Stimulated activated CD8-positive, alpha-beta memory T cell treated with anti-CD3 and anti-CD28 coated beads, Interleukin-15, amount 100 ng/mL, for 4 hours (primary cell): ENCODE measurements at regions not wholly inside any gene's neighbourhood (a gene's known extent, or its start where the extent isn't known, plus 50 kb on each side); places are given as distances from the start of the nearest gene placed in this dataset.
"Not testable (repeated sequence)": the region's sequence is repeated elsewhere in the genome, so short reads cannot be mapped to it uniquely, and the experiment has no call there.

Experiments
- DNase-seq, 2 donors: peaks; one replicate each; pipeline ENCODE4 v3.0.0-alpha.2; 2020; ENCODE audit warnings: low read depth in 2 of 2

DNA sequence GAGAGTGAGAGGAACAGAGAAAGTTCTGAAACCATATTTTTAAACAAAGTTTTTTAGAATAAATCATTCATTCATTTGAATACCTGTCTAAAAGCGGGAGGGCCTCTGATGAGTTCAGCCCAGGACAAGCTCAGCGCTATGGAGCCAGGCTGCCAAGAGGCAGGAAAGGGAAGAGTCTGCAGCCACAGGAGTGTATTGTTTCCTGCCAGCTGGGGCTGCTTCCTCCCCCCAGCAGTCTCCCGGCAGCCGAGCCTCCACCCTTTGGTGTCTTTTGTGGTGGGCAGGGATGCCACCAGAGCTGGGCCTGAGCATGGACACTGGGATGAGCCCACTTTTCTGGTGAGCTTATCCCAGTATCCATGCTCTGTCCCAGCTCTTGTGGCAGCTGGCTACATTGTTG is 199.5 kb upstream of the TPRG1 start:
- DNase-seq = no peak

DNA sequence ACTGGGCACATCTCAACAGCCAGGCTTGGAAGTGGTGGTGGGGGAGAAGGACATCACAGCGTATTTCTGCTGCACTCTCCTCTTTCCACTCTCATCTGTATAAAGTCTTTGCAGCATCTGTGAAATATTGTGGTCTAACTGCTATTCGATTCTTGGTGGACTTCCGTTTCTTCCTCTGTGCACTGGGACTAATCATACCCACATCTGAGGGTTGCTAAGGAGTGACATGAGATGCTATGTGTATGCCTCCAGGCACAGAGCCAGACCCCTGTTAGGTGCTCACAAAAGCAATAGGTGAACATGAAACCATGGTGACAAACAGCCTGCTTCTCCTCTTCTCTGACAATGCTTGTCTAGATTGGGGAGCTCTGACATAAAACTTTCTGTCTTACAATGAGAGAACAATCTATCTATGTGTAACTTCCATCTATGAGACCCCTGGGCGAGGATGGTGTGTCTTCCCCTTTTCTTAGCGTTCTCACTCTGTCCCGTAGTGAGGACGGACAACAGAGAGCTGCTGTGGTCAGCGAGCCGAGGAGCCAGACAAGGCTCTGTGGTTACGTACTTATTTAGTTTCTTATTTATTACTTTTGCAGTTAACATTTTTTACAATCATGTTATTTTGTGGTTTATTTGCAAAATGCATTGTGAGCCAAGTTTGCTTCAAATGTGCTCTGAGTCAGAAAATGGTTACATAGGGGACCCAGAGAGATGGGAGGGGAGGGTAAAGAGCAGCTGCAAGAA is 196.7 kb upstream of the TPRG1 start:
- DNase-seq = no peak

DNA sequence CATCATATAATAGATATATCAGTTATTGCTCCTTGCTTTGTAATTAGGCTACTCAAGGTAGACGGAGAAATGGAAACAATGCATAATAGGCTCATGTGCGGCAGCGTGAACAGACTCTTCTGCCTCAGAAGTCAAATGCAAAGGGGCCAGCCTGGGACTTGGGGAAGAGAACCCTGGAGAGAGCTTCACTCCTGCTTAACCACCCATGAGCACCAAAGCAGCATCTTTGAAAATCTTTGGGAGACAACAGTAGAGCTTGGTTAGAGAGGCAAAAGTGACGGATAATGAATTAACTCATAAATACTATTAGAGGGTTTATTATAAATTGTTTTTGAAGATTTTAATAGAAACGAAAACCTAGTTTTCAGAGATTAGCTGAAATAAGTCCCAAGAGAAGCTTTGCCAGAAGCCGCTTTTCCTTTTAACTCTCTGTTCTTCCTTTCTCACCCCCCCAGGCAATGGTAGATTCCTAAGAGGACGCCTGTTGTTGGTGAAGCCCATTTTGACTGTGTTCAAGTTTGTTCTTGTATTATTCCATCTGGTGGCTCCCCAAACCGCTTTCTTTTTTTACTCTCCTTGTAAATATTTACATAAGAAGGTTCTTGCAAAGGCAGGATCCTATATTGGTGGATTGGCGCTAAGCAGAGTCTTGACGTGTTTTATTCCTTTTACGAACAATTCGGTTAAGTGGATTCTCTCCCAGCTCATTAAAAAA is 196.0 kb upstream of the TPRG1 start:
- no peak for DNase-seq

DNA sequence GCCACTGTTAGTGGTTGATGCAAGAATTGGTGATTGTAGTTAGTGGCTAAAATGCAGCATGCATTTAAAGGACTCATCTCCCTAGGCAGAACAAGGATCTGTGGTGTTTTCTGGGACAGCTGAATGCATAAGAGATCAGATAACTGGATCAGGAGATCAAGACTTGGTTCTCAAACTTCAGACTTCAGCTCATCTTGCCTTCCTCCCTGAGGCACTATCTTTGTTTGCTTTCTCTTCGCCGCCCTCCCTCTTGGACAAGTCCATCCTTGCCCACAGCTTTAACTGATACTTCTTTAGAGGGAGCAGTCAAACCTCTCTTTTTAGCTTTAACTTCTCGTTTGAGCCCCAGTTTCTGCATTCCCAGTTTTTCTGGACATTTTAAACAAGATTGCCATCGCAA is 195.4 kb upstream of the TPRG1 start:
- no peak for DNase-seq

DNA sequence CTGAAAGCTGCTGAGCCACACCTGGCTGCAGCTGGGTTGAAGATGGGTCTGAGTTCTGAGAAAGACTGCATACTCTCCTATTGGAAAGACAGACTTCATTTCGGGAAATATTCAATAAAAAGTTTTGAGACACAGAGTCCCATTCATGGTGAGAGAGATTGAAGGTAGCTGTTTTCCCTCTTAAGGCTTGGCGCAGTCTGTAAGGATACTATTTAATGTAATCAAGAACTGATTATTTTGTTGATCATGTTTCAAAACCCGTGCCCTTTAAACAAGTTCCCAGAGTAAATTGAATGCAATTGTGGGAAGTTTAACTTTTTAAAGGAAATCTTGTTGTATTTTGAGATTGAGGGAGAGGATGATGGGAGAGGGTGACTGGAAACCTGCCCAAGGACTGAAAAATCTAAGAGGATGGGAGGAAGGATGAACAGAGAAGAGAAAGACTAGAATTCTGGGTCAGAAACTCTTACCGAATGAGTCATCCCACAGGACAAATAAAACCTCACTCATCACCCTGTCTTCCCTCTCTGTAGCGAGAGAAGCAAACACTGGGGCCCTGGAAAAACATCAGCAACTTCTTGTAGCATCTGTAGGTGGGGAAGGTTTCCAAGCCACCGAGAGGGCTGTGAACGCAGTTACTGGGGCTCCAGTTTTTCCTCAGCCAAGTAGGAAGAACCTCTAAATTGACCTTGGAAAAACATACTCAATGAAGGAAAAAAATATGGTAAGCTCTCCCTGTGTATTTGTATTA is 193.2 kb upstream of the TPRG1 start:
- no peak for DNase-seq

DNA sequence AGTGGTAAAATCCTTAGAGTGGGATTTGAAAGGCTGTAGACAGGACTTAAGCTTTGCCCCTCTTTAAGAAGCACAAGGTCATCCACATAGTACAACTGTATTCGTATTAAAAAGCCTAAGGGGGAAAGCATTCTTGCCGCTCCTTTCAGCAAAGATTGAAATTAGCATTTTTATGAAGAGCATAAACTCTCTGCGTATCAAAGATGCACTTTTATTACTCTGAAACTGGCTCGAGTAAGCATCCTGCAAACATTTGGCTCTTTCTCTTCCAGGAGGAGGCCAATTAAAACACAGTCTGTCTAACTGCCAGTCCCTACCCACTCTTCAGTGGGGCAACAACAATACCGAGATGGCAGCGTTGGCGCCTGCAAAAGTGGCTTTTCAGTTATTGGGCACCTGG is 192.5 kb upstream of the TPRG1 start:
- no peak for DNase-seq

DNA sequence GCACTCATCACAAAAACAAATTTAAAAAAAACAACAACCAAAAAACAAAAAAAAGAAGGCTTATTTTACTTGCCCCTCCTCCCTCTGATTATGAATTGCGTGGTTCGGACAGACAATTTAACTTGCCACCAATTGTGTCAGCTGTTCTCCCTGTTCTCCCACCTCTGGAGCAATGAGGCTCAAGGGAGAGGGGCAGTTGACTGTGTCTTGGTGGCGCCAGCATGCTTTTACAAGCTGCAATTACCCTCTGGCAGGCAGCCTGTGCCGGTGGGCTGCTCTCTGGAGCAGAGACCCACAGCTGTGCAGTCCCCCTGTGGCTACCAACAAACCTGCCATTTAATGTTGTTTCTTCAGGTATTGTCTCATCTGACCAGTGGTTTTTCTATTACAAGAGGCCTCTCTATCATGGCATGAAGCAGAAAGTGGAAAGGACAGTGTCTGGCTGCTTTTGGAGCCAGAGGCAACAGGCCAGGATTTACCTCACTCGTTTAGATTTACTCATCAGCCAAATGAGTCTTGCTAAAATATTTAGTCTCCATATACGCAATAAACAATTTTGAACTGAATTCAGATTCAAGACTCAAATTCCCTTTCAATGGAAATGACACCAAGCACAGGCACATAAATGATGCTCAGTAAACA is 192.0 kb upstream of the TPRG1 start:
- no peak for DNase-seq

DNA sequence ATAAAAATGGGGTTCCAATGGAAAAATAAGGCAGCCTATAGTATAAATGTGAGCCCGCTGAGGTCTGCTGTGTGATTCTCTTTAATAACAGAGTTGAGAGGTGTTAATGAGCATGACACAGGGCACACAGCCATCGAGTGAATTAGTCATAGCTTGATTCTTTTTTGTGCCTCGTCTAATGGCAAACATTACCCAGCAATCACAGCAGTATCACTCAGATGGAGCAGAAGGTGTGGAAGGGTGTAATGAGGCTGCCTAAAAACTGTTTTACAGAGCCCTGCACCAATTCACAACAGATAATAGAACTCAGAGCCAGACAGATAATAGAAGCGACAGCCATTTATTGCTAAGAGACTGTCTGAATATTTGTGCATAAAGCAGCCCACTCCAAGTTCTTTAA is 178.6 kb upstream of the TPRG1 start:
- no peak for DNase-seq

DNA sequence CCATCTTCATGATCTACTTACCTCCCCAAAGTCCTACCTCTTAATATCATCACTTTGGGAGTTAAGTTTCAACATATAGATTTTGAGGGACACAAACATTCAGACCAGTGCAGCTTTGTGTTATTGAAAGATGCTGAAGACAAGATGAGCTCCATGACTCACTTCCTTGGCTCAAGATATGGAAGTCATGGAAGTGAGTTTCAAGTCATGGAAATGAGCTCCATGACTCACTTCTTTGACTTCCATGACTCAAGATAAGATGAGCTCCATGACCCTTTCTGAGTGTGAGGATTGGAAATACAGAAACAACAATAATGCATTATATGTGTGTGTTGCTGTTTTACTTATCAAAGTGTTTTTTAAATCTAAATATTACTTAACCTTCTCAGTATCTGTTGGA is 170.2 kb upstream of the TPRG1 start:
- no peak for DNase-seq

DNA sequence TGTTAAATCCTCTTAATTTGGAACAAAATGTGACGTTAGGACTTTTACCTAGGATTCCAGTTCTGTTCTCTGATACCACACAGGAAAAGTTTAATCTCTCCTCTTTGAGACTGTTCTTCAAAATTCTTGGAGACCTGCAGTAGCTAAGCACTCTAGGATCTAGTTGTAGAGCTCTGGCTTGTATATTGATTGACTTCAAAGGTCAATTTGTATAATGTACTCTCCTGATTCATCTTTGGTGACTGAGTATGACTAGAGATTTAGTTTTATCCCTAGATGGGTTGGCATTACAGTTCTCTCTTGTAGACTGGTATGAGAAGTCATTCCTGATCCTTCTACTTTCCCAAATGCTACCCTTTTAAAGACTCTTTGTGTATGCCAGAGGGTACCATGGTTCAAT is 168.4 kb upstream of the TPRG1 start:
- no peak for DNase-seq

DNA sequence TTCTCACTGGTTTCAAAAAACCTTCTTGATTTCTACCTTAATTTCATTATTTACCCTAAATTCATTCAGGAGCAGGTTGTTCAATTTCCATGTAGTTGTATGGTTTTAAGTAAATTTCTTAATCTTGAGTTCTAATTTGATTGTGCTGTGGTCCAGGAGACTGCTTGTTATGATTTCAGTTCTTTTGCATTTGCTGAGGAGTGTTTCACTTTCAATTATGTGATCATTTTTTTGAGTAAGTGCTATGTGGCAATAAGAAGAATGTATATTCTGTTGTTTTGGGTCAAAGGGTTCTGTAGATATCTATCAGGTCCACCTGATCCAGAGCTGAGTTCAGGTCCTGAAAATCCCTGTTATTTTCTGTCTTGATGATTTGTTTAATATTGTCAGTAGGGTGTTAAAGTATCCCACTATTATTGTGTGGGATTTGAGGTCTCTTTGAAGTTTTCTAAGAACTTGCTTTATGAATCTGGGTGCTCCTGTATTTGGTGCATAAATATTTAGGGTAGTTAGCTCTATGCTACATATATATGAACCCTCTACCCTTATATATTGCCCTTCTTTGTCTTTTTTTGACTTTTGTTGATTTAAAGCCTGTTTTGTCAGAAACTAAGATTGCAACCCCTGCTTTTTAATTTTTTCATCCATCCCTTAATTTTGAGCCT is 158.4 kb upstream of the TPRG1 start:
- DNase-seq = no peak

DNA sequence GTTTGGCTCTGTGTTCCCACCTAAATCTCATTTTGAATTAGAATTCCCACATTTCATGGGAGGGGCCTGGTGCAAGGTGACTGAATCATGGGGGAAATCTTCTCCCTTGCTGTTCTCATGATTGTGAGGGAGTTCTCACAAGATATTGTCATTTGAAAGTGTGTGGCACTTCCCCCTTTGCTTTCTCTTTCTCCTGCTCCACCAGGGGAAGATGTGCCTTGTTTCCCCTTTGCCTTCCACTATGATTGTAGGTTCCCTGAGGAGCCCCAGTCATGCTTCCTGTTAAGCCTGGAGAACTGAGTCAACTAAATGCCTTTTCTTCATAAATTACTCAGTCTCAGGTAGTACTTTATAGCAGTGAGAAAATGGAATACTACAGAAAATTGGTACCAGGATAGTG is 157.2 kb upstream of the TPRG1 start:
- no peak for DNase-seq

DNA sequence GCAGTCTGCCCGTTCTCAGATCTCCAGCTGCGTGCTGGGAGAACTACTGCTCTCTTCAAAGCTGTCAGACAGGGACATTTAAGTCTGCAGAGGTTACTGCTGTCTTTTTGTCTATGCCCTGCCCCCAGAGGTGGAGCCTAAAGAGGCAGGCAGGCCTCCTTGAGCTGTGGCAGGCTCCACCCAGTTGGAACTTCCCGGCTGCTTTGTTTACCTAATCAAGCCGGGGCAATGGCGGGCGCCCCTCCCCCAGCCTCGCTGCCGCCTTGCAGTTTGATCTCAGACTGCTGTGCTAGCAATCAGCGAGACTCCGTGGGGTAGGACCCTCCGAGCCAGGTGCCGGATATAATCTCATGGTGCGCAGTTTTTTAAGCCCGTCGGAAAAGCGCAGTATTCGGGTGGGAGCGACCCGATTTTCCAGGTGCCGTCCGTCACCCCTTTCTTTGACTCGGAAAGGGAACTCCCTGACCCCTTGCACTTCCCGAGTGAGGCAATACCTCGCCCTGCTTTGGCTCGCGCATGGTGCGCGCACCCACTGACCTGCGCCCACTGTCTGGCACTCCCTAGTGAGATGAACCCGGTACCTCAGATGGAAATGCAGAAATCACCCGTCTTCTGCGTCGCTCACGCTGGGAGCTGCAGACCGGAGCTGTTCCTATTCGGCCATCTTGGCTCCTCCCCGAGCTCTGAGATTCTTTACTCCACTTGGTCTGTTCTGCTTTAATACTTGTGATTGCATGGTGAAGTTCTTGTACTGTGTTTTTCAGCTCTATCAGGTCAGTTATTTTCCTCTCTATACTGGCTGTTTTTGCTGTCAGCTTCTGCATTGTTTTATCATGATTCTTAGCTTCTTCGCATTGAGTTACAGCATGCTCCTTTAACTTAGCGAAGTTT is 148.9 kb upstream of the TPRG1 start:
- DNase-seq = not testable (repeated sequence)

DNA sequence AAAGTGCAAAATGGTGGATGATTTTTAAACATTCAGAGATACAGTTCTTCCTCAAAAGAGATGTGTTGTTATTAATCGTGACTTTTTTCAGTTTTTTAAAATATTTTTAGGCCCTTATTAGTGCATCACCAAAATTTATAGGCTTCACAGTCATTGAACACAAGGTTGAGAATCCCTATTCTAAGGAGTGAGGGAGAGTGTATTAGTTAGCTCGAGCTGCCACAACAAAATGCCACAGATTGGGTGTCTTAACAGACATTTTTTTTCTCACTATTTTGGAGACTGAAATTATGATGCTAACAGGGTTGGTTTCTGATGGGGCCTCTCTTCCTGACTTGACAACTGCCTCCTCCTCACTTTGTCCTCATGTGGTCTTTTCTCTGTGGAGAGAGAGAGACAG is 145.9 kb upstream of the TPRG1 start:
- DNase-seq = no peak

DNA sequence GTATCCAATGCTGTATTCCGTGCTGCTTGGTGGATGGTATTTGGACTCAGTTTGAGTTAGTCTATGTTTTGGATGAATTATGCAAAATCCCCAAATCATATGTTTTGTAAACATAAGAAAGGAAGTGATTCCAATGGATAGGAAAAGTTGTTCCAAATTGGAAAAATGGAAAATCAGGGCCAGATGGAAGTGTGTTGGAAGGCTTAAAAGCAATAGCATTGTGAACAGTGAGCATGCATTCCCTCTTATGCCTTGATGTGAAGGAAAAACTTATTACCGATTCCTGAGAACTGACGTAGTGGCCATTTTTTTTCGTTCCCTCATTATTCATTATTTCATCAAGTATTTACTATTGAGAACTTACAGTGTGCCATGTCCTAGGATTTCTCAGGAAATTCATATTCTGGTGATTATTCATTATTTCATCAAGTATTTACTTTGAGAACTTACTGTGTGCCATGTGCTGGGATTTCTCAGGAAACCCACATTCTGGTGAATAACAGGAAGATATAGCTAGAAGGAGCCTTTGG is 144.1 kb upstream of the TPRG1 start:
- DNase-seq = no peak

DNA sequence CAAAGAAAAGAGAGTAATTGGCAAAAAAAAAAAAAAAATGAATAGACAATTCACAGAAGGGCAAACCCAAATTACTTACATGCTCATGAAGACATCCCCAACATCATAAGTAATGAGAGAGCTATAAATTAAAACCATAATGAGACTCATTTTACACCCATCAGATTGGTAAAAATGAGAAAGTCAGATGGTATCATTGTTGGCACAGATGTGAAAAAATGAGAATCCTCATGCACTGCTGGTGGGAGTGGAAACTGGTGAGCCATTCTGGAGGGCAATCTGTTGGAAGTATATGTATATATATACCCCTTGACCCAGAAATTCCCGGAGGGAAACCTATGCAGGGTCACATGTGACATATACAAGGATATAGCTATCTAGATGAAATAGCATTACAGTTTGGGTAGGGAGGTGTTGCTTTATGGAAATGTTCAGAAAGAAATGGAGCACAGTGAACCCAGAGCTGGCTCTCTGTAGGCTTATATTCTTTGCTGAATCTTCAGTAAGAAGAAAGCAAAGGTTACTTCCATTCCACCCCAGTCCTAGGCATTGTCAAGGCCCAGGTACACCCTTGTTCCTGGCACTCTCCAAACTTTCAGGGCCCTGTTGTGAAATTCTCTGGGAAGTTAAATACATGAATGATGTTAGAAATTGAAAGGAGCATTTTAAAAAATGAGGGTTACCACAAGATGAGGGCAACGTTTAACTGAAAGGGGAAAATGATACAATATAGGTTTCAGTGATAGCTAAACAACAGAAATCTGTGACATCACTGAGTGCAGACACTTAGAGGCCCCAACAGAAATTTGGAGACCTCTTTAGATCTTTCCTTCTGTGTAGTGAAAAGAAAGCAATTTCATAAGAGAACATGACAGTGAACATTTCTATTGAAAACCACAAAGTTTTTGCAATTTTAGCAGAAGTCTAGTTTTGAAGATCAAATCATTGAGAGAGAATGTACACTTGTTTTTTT is 132.7 kb upstream of the TPRG1 start:
- no peak for DNase-seq

DNA sequence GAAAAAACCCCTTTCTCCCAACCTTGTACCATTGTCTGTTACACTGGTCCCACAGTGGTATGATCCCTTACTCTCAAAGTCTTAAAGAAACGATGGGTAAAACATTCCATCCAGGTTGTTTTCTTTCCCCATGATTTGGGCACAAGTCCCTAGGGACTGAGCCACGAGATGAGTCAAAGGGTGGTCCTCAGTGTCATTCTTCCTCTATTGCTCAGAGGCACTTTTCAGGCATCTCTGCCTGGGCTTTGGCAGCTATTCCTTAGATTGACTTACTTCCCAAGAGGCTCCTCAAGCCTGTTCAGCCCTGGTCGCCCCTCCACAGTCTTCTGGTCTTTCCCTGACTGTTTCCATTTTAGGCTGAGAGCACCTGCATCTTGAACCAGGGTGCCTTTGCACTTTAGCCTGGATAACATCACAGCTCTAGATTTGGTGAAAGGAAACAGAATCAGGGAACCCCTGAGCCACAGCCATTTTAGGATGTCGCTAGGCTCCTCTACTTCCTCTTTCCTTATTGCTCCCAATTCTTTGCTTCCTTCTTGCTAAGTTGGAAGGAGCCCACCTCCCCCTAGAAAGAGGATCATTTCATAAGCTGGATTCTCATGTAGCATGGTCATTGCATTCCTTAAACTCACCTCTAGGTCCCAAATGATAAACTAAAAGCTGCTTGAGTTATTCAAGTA is 131.0 kb upstream of the TPRG1 start:
- no peak for DNase-seq

DNA sequence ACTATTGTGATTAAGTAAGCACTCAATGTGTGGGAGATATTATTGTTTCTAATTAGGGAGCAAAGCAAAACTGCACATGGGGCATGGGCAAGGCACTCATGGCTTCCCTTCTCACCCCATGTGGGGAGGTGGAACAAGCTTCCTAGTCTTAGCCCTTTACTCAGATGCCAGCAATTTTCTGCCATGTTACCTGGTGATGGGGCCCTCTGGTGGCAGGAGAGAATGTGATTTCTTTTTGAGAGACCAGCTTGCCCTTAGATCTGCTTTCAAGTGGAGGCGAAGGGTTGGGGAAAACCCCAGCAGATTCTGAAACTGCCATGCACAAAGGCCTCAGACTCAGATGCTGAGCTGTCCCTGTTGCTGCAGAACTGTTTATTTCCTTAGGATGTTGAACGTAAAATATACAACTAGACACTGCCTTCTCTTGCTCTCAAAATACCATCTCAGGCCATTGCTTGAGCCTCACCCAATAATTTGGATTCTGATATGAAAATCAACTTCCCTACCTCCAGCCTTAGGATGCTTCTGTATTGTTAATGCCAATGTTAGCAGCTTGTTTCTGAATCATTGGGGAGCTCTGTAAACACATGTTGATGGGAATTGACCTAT is 130.2 kb upstream of the TPRG1 start:
- DNase-seq = peak; percentile 43 to 54
